ENCODE measurements at regions not wholly inside any gene's neighbourhood (a gene's known extent, or its start where the extent isn't known, plus 50 kb on each side); places are given as distances from the start of the nearest gene placed in this dataset.
"Not testable (repeated sequence)": the region's sequence is repeated elsewhere in the genome, so short reads cannot be mapped to it uniquely, and the experiment has no call there.

DNA sequence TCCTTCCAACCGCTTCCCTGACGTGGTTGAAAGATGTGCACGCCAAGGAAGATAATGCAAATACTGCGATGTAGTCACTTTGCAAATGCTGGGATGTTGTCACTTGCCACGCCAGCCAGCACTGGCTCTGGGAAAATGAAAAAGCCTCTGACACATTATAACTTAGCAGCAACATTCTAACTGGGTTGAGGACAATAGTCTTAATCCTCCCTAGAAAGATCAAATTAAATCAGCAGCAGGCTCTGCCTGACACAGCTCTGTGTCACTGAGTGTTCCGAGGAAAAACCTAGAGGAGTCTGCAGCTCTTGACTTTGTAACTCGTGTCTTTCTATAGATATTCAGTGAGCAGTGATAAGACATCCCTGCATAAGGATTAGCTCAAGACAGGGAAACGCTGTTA is 380.1 kb upstream of the FRG1 start:
- DNase-seq: not testable (repeated sequence)

DNA sequence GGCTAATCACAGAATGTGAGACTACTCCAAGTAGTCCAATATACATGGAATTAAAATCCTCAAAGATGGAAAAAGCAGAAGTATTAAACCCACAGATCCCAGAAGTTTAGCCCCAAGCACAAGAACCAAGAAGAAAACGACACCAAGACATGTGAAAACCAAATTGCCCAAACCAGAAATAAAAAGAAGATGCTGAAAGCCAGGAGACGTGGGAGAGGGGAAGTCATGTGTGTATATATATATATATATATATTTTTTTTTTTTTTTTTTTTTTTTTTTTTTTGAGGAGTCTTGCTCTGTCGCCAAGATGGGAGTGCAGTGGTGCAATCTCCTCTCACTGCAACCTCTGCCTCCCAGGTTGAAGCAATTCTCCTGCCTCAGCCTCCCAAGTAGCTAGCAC is 376.9 kb upstream of the FRG1 start:
- DNase-seq: not testable (repeated sequence)

DNA sequence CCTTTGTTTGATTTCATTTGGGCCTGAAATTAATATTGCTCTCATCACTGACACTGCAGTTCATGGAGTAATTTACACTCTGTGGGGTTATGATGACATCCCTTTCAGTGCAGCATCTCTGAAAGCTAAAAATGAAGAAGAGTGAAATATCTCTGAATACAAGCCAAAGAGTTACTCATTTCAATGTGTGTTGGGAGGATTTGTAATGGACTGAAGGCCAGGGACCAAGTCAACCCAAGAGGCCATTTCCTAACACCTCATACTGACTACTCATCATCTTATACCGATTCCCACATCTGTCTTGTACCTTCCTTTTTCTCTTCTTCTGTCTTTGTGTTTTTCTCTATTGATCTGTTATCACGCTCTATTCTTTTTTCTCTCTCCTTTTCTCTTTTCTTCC is 374.4 kb upstream of the FRG1 start:
- not testable (repeated sequence) for DNase-seq

DNA sequence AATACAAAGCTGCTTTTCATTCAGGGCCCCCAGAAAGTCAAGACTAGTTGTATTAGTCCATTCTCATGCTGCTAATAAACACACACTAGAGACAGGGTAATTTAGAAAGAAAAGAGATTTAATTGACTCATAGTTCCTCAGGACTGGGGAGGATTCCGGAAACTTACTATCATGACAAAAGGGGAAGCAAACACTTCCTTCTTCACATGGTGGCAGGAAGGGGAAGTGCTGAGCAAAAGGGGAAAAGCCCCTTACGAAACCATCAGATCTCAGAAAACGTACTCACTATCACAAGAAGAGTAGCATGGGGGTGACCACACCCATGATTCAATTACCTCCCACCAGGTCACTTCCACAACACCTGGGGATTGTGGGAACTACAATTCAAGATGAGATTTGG is 373.8 kb upstream of the FRG1 start:
- peak; percentile 4 for DNase-seq

DNA sequence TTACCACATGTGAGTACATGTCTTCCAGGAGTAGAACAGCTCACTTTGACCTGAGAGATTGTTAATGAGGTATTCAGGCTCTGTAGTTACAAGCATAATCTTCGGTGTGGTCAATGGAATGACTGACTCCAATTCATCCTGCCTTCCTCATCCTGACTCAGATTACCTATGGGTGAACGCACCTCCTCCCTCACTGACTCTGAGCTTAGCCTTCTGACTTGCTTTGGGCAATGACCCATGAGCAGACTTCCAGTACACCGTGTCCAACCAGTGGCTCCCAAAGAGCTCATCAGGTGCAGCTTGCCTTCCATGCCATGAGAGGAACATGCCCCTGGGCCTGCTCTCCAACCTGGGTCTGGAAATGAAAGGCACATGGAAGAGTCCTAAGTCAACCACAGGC is 361.0 kb upstream of the FRG1 start:
- DNase-seq: not testable (repeated sequence)

DNA sequence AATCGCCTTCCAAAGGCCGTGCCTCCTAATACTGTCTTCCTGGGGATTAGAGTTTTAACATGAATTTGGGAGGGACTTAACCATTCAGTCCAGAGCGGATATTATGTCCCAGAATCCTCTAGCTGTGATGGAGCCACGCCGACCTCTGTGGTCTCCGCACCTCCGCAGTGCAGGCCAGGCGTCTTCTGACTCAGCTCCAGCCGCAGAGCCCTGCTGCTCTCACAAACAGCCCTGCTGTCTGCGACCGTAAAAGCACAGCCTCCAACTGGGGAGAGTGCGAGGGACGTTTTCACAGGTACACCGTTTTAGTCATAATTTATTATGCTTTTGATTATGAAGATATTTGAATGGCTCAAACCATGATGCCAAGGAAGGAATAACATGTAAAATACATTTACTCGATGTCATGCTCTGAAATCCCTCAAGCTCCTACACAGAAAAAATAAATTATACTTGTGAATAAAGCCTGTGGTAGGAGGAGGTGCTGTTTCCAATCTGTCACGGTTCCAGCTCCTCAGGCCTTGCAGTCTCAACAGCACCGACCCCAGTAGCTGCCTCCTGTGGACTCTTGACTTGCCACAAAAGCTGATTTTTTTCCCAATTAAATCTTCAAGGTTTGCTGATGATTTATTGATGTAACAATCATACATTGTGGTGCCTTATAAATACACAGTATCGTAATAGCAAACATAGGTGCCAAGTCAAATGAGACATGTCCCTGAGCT is 353.6 kb upstream of the FRG1 start:
- DNase-seq: not testable (repeated sequence)

DNA sequence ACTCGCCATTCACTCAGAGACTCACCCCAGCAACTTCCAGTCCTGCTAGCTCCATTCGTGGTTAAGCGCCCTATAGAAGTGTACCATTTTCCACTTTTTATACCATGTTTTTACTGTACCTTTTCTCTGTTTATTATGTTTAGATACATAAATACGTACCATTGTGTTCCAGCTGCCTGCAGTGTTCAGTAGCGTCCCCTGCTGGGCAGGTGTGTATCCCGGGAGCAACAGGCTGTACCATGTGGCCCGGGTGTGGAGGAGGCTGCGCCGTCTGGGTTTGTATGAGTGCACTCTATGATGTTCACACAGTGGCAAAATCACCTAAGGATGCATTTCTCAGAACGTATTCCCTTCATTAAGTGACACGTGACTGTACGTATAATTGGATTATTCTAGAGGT is 351.5 kb upstream of the FRG1 start:
- not testable (repeated sequence) for DNase-seq

DNA sequence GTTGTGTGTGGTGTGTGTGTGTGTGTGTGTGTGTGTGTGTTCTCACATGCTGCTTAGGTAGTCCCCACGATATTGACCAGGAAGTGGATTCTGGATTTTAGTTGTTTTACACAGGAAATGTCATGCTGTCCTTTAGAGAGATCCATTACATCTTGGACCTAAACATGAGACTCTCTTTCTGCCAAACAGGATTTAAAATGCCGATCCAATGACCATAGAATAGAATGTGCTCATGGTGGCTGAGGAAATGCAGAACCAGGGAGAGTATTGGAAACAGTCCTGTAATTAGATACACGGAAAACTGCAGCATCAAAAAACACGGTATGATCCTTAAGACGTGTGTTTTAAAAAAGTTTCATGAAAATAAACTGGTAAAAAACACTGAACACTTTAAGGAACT is 347.8 kb upstream of the FRG1 start:
- DNase-seq: no peak

DNA sequence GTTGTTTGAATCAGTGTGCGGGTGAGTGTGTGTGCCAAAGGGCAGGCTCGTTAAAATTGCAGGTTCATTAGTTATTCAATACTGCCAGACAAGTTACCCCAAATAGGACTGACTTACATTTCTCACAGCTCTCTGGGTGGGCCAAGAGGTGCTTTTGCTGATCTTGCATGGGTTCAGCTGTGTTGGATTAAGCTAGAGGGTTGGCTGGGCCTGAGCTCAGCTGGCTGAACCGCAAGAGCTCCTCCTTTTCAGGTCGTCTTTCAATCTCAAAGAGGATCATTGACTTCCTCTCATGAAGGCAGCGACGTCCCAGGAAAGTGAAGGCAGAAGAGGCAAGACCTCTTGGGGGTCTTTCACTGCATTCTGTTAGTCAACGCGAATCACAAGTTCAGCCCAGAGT is 343.3 kb upstream of the FRG1 start:
- no peak for DNase-seq

DNA sequence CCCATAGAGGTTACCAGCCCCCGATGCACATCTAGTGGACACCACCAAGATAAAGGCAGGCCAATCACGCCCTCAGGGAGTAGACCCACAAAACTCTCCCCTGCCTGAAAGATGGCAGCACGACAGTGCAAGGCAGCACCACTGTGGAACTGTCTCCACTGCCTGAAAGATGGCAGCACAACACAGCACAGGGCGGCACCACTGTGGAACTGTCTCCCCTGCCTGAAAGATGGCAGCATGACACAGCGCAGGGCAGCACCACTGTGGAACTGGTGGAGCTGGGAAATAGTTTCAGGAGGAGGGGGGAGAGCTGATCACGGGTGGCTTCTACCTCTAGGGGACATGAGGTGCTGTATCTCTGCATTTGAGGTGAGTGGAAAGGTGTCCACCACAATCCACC is 340.4 kb upstream of the FRG1 start:
- no peak for DNase-seq

DNA sequence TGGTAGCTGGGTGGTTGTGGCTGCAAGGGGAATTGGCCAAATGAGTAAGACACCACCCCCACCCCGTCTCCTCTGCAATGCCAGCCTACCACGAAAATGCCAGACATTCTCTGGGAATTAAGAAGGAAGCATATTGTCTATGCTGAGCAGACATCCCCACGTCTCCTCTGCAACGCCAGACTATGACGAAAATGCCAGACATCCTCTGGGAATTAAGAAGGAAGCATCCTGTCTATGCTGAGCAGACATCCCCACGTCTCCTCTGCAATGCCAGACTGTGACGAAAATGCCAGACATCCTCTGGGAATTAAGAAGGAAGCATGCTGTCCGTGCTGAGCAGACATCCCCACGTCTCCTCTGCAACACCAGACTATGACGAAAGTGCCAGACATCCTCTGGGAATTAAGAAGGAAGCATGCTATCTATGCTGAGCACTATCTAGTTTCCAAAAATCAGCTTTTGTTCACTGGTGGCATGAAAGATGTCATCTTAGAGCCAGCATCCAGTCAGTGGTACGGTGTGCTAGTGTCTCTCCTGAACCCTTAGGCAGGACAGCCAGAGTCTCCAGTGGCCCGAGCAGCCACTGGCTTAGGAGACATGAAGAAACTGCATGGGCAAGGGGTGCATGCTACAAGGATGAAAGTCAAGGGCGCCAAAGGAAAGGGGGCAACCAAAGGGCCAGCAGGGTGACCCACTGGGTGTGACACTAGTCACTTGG is 339.8 kb upstream of the FRG1 start:
- no peak for DNase-seq

DNA sequence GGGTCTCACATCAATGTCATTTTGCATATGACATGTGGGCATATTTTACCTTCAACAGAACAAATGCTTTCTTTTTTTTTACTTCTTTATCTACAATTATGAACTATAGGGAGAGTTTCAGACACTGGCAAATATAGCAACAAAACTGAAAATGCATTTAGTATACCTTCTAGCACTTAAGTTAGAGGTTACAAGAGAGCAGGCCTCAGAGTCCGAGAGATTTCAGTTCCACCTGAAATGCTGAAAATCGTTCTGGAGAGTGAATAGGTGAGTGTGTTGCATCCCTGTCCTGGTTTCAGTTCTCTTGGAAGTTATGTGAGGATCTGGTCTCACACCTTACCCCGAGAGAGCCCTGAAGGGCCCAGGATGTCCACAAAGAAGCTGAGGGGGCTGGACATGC is 337.8 kb upstream of the FRG1 start:
- not testable (repeated sequence) for DNase-seq

DNA sequence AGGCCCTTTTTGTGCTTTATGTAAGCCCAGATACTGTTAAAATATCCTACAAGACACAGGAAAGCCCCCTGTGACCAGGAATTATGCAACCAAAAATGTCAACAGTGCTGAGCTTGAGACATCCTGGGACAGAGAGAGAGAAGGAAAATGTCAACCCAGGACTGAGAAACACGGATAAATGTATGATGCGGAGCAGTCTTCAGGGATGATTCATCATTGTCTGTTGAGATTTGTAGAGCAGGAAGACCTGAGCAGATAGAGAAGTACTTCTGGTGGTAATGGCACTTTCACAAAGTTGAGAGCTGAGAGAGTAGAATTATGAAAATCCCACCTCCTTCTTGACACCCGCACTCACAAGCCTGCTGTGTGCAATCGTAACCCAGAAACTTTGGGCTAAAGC is 330.1 kb upstream of the FRG1 start:
- DNase-seq: not testable (repeated sequence)

DNA sequence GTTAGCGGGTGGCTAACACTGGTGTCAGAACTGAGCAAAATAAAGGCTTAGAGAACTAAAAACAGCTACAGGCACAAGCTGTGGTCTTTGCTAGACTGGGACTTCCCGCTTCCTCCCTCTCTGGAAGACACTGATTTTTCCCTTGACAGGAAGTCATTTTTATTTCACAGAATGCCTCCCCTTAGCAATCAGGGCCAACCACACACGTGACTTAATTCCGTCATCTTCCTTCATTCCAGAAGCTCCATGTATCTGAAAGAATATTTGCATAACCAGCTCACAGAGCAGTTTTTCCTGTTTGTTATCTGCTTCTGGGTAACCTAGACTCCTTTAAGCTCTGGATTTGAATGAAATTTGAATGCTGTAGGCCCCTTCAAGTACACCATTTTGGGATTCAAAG is 327.5 kb upstream of the FRG1 start:
- no peak for DNase-seq

DNA sequence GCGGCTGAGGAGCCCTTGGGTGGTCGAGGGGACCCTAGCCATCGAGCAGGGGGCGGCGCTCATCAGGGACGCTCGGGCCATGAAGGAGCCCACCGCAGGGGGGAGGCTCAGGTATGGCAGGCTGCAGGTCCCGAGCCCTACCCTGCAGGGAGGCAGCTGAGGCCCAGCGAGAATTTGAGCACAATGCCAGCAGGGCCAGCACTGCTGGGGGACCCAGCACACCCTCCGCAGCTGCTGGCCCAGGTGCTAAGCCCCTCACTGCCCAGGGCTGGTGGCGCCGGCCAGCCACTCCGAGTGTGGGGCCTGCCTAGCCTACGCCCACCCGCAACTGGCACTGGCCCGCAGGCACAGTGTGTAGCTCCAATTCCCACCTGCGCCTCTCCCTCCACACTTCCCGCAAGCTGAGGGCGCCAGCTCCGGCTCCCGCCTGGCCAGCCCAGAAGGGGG is 325.4 kb upstream of the FRG1 start:
- no peak for DNase-seq

DNA sequence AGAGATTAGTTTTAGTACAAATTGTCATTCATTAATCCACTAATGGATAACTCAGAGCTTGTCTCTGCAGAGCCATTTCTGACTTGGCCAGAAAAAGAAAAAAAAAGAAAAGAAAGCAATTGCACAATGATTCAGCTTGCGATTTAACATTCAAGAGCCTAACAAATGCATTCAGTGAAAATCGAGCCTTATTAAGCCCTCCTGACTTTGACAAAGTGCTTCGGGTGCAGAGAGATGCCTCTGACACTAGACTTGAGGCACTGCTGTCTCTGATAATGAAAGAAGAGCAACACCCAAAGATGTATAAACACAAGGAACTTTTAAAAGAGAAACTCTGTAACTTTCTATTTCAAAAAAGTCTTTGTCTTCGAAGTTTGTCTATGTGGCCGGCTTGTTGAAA is 322.9 kb upstream of the FRG1 start:
- DNase-seq: not testable (repeated sequence)

DNA sequence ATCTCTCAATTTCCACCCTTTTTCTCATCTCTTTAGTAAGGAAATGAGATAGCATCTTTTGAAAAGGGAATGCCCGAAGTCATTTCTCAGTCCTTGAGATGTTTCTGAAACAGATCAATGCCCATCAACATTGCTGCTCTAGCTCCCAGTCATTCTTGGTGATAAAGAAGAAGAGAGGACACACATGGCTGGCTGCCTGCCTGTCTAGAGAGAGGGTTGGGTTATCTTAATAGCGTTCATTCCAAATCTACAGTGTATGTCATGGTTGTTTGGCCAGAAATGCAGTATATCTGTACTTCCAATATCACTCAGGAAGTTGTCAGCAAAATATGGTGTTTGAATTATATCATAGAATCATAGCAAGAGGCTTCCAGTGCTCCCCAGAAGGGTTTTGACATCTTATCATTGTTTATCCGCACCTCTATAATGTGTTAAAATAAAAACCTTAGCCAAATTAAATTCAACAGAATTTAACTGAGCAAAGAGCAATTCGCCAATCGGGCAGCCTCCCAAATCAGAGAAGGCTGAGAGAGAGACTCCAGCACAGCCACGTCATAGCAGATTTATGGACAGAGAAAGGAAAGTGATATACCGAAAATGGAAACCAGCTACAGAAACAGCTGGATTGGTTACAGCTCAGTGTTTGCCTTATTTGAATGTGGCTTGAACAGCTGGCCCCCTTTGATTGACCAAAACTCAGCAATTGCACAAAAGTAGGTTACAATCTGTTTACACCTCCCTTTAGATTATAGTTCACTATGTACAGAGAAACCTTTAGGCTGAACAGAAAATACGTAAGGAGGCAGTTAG is 321.0 kb upstream of the FRG1 start:
- DNase-seq: not testable (repeated sequence)

DNA sequence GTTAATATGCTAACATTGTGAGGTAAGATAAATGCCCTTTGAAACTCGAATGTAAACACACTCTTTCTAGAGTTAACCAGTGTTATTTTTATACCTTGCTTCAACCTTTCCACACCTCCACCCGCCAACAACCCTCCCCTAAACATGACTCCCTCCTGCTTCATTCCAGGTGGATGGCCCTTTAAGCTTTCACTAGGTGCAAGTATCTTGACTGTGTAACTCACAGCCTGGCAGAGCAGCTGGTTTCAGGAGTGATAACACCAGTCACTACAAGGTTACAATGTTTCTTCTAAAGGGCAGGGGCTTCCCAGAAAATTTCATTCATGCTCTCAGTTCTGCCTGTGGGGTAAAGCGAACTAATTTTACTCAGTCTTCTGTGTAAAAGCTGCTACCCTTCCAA is 318.1 kb upstream of the FRG1 start:
- DNase-seq: not testable (repeated sequence)

DNA sequence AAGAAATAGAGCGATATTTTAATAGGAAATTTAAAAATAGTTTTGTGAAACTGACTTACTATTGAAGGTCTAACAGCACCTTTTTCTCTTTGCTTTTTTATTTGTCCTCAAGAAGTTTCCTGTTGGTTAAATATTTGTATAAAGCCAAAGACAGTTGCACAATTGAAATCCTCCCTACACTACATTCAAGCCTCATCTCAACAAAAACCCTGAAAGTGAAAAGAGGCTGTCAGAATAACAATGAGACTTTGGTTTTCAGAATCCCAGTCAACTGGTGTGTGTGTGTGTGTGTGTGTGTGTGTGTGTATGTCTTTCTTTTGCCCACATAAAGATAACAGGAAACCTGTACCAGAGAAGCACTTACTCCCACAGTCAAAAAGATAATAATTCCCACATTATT is 313.6 kb upstream of the FRG1 start:
- not testable (repeated sequence) for DNase-seq

DNA sequence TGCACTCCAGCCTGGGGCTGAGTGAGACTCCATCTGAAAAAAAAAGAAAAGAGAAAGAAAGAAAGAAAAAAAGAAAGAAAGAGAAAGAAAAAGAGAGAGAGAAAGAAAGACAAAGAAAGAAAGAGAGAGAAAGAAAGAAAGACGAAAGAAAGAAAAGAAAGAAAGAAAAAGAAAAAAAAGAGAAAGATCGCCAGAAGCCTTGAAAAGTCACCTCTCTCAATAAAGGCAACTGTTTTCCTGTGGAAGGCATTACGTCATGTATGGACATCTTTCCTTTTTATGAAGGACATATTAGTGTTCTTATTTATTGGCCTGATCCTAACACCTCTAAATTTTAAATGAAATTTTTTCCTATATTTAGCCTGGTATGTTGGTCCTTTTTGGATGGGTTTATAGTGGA is 310.9 kb upstream of the FRG1 start:
- DNase-seq: not testable (repeated sequence)

DNA sequence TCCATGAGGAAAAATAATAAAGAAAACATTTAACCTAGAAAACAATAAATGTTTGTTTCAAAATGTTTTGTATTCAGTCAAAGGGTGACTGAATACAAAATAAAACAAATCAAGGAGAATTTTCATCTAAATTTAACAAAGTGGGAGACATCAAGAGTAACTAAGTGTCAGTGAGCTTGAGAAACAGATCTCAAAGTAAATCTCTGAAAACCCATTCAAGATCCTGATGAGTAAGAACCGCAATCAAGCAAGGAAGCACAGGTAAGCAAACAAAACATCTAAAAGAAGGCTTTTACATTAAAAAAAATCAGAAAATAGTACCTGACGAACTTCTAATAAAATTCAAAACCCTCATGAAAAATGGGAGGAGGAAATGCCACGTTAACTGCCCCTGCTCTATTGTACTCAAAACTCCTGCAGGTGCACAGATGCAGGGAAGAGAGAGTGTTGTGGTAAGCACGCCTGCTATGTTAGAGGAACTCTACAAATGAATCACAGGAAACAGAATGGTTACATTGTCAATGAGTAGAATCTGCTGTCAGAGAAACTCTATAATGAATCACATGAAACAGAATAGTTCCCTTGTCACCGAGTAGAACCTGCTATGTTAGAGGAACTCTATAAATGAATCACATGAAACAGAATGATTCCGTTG is 309.6 kb upstream of the FRG1 start:
- not testable (repeated sequence) for DNase-seq

DNA sequence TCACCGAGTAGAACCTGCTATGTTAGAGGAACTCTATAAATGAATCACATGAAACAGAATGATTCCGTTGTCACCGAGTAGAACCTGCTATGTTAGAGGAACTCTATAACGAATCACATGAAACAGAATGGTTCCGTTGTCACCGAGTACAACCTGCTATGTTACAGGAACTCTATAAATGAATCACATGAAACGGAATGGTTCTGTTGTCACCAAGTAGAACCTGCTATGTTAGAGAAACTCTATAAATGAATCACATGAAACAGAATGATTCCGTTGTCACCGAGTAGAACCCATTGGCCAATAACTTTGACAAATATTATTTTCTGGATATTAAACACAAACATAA is 309.1 kb upstream of the FRG1 start:
- not testable (repeated sequence) for DNase-seq

DNA sequence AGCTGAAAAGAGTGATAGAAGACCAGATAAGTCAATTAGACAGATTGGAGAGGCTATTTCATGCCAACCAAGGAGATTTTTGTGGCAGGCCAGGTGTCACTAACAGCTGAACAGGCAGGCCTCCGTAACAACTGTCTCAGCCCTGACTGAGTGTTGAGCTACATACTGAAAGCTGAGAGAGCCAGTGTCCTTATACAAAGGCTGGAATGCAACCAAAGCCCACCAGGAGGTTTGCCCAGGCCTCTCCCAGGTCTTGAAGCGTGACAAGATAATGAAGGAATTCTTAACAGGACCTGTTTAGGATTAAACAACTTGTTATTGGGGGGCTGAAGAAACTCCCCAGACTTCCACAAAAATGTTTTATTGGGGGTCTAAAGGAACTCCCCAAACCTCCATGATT is 290.2 kb upstream of the FRG1 start:
- DNase-seq: not testable (repeated sequence)
